ENCODE measurements at regions not wholly inside any gene's neighbourhood (a gene's known extent, or its start where the extent isn't known, plus 50 kb on each side); places are given as distances from the start of the nearest gene placed in this dataset.

DNA sequence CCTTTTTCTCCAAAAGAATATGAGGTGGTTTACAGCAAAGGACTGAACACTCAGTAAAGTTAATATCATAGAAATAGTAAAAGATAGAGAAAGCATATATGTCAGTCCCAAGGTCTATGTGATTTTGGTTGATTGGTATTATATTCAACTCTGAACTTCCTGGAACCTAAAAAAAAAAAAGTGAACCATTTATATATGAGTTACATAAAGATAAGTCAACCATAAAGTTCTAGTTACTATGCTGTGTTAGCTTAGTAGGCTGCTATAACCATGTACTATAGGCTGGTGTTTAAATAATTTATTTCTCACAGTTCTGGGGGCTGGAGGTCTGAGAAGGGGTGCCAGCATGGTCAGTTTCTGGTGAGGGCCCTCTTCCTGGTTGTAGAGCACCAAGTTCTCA, 475.6 kb downstream of the KLF12 start:
- Histone ChIP-seq H3K4me2 (ENCODE audit: low read length) (no peak overlapping the region), H3K4me1 (ENCODE audit: insufficient read depth, low read length) (no peaks in the 10 kb centered on the region), H3K27me3 (ENCODE audit: insufficient read depth, low read length) (no peaks in the 10 kb centered on the region), H4K20me1 (ENCODE audit: insufficient read depth, low read length) (no peaks in the 10 kb centered on the region), H2AFZ (ENCODE audit: low read depth, low read length) (no peak overlapping the region), H3K4me3 (ENCODE audit: insufficient read depth, low read depth, low read length) (no peak overlapping the region), H3K27ac (ENCODE audit: low read depth, low read length) (no peak overlapping the region), H3K36me3 (ENCODE audit: insufficient read depth, low read length) (no peaks in the 10 kb centered on the region), H3K9me3 (ENCODE audit: insufficient read depth, low read depth, low read length) (no peaks in the 10 kb centered on the region), H3K79me2 (ENCODE audit: insufficient read depth, low read length) (no peaks in the 10 kb centered on the region), H3K9ac (ENCODE audit: low read length) (no peak overlapping the region)
- H3K27me3 Mint-ChIP-seq (ENCODE audit: low read depth, unreplicated experiment), result no peaks in the 10 kb centered on the region
- DNase-seq (ENCODE audit: low read depth) (no peak), FAIRE-seq (no peak)
- H3K36me3 Mint-ChIP-seq (ENCODE audit: low read depth, unreplicated experiment), result peaks cover 2% of the 10 kb centered on the region
- H3K9me3 Mint-ChIP-seq (ENCODE audit: unreplicated experiment), result peaks cover 5% of the 10 kb centered on the region
- TF ChIP-seq CTCF (IDR thresholded peaks at IDR 0.05; ENCODE audit: insufficient read depth, low read depth, low read length) (no peak), EZH2 (IDR thresholded peaks at IDR 0.05; ENCODE audit: insufficient read depth, low read length) (no peak)
- H3K4me3 Mint-ChIP-seq (ENCODE audit: unreplicated experiment), result no peak overlapping the region
- H3K4me1 Mint-ChIP-seq (ENCODE audit: low read depth, unreplicated experiment), result peaks cover 4% of the 10 kb centered on the region
- H3K27ac Mint-ChIP-seq (ENCODE audit: unreplicated experiment), result no peak overlapping the region

- DNase-seq (ENCODE audit: low read depth) (peak; percentile 47), FAIRE-seq (no peak)
- Histone ChIP-seq H3K9me3 (ENCODE audit: insufficient read depth, low read depth, low read length) (no peaks in the 10 kb centered on the region), H3K4me3 (ENCODE audit: insufficient read depth, low read depth, low read length) (no peak overlapping the region), H3K9ac (ENCODE audit: low read length) (no peak overlapping the region), H2AFZ (ENCODE audit: low read depth, low read length) (no peak overlapping the region), H3K27me3 (ENCODE audit: insufficient read depth, low read length) (no peaks in the 10 kb centered on the region), H3K36me3 (ENCODE audit: insufficient read depth, low read length) (no peaks in the 10 kb centered on the region), H3K4me1 (ENCODE audit: insufficient read depth, low read length) (no peaks in the 10 kb centered on the region), H3K4me2 (ENCODE audit: low read length) (no peak overlapping the region), H3K27ac (ENCODE audit: low read depth, low read length) (no peak overlapping the region), H3K79me2 (ENCODE audit: insufficient read depth, low read length) (no peaks in the 10 kb centered on the region), H4K20me1 (ENCODE audit: insufficient read depth, low read length) (no peaks in the 10 kb centered on the region)
- TF ChIP-seq EZH2 (IDR thresholded peaks at IDR 0.05; ENCODE audit: insufficient read depth, low read length) (no peak), CTCF (IDR thresholded peaks at IDR 0.05; ENCODE audit: insufficient read depth, low read depth, low read length) (no peak)
- no peak overlapping the region for H3K27ac Mint-ChIP-seq (ENCODE audit: unreplicated experiment)
- H3K4me1 Mint-ChIP-seq (ENCODE audit: low read depth, unreplicated experiment), result peaks cover 4% of the 10 kb centered on the region
- H3K36me3 Mint-ChIP-seq (ENCODE audit: low read depth, unreplicated experiment), result peaks cover 2% of the 10 kb centered on the region
- peaks cover 5% of the 10 kb centered on the region for H3K9me3 Mint-ChIP-seq (ENCODE audit: unreplicated experiment)
- H3K27me3 Mint-ChIP-seq (ENCODE audit: low read depth, unreplicated experiment), result no peaks in the 10 kb centered on the region
- no peak overlapping the region for H3K4me3 Mint-ChIP-seq (ENCODE audit: unreplicated experiment)
These were observed 476.2 kb downstream of the KLF12 start for GRCh38 chr13:73657821-73658540.

- peak; percentile 35 for DNase-seq (ENCODE audit: low read depth)
- H3K9ac ChIP-seq (ENCODE audit: low read length), result no peak overlapping the region
- no peaks in the 10 kb centered on the region for H3K79me2 ChIP-seq (ENCODE audit: insufficient read depth, low read length)
- H3K27me3 ChIP-seq (ENCODE audit: insufficient read depth, low read length), result no peaks in the 10 kb centered on the region
- Mint-ChIP-seq H3K9me3 (ENCODE audit: unreplicated experiment) (peaks cover 5% of the 10 kb centered on the region), H3K27ac (ENCODE audit: unreplicated experiment) (no peak overlapping the region), H3K36me3 (ENCODE audit: low read depth, unreplicated experiment) (no peaks in the 10 kb centered on the region), H3K4me3 (ENCODE audit: unreplicated experiment) (no peak overlapping the region), H3K4me1 (ENCODE audit: low read depth, unreplicated experiment) (peaks cover 4% of the 10 kb centered on the region), H3K27me3 (ENCODE audit: low read depth, unreplicated experiment) (no peaks in the 10 kb centered on the region)
- H3K36me3 ChIP-seq (ENCODE audit: insufficient read depth, low read length), result no peaks in the 10 kb centered on the region
- no peak for FAIRE-seq
- no peaks in the 10 kb centered on the region for H3K9me3 ChIP-seq (ENCODE audit: insufficient read depth, low read depth, low read length)
- no peak overlapping the region for H3K27ac ChIP-seq (ENCODE audit: low read depth, low read length)
- no peak overlapping the region for H2AFZ ChIP-seq (ENCODE audit: low read depth, low read length)
- TF ChIP-seq CTCF (IDR thresholded peaks at IDR 0.05; ENCODE audit: insufficient read depth, low read depth, low read length) (no peak), EZH2 (IDR thresholded peaks at IDR 0.05; ENCODE audit: insufficient read depth, low read length) (no peak)
- H3K4me3 ChIP-seq (ENCODE audit: insufficient read depth, low read depth, low read length), result no peak overlapping the region
- no peaks in the 10 kb centered on the region for H4K20me1 ChIP-seq (ENCODE audit: insufficient read depth, low read length)
- no peaks in the 10 kb centered on the region for H3K4me1 ChIP-seq (ENCODE audit: insufficient read depth, low read length)
- no peak overlapping the region for H3K4me2 ChIP-seq (ENCODE audit: low read length)
These were observed 477.3 kb downstream of the KLF12 start for GRCh38 chr13:73656863-73657262.
